ENCODE measurements at regions not wholly inside any gene's neighbourhood (a gene's known extent, or its start where the extent isn't known, plus 50 kb on each side); places are given as distances from the start of the nearest gene placed in this dataset.

DNA sequence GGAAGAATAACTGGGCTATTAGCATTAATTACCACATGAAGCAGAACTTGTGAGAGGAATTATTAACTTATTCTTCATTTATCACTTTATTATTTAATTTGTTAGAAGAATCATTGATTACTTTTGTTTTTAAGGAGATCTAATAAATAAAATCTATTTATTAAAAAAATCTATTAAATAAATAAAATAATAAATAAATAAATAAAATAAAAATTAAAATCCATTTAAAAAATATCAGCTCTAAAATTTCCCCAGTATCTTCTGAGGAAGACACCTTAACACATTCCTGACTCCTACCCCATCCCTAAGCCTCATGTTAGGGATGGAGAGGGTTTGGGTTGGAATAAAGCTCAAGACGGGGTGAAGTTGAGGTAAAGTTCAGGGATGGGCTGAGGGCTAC, 231.4 kb downstream of the CLIC5 start:
- Mint-ChIP-seq H3K4me3 (no peak overlapping the region), H3K9me3 (no peaks in the 10 kb centered on the region), H3K27ac (no peak overlapping the region), H3K36me3 (ENCODE audit: low read depth) (no peaks in the 10 kb centered on the region), H3K4me1 (no peaks in the 10 kb centered on the region), H3K27me3 (peaks cover 3% of the 10 kb centered on the region)
- ChIA-PET POLR2A (interaction anchor here (1.2 kb wide), 1 partner anchor 46 kb away, joined by 3 read pairs; no protein-coding TSS in a partner anchor), CTCF (no interaction called here)
- no peak for DNase-seq

- CTCF ChIA-PET = no interaction called here
- POLR2A ChIA-PET = interaction anchor here (1.2 kb wide), 1 partner anchor 46 kb away, joined by 3 read pairs; no protein-coding TSS in a partner anchor
- Mint-ChIP-seq H3K9me3 (no peaks in the 10 kb centered on the region), H3K4me1 (no peaks in the 10 kb centered on the region), H3K36me3 (ENCODE audit: low read depth) (no peaks in the 10 kb centered on the region), H3K4me3 (no peak overlapping the region), H3K27me3 (peaks cover 3% of the 10 kb centered on the region), H3K27ac (no peak overlapping the region)
- DNase-seq = no peak
Measured at GRCh38 chr6:45783716-45784115, 231.9 kb downstream of the CLIC5 start.

DNA sequence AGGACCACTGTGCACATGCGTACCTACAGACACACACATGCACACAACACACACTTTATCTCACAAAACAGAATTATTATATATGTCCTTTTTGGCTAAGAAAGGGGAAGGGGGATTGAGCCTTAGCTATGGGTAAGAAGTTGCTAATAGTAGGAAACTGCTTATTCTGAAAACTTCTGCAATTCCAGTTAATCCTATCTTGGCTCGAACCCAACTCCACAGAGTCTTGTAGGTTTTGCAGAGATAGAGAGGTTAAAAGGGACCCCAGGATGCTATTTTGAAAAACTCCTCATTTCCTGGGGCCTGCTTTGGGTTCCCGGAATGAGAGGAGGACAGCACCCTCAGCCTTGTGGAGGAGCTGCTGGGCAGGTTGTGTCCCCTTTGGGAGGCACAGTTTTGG, 233.8 kb downstream of the CLIC5 start:
- Mint-ChIP-seq H3K27me3 (peaks cover 3% of the 10 kb centered on the region), H3K9me3 (no peaks in the 10 kb centered on the region), H3K27ac (no peak overlapping the region), H3K4me1 (no peaks in the 10 kb centered on the region), H3K4me3 (no peak overlapping the region), H3K36me3 (ENCODE audit: low read depth) (no peaks in the 10 kb centered on the region)
- POLR2A ChIA-PET = no interaction called here
- CTCF ChIA-PET = no interaction called here
- DNase-seq = no peak

DNA sequence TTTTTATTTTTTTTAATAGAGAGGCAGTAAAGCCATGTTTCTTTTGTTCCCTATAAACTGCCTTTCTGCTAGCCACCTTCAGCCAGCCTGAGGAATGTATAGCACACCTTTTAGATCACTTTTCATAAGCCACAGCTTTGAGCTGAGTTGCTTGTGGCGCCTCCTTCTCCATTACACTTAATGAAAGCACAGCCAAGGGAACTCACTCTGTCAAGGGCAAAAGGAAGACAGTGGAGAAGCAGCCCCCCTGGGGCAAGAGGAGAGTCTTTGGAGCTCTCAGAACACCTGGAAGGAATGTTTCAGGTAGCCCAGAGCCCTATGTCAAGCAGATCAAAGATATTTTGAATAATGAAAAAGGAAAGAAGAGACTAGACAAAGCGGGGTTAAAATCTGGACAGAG, 235.1 kb downstream of the CLIC5 start:
- no peak overlapping the region for H3K27ac Mint-ChIP-seq
- H3K4me3 Mint-ChIP-seq = no peak overlapping the region
- H3K4me1 Mint-ChIP-seq = no peaks in the 10 kb centered on the region
- DNase-seq = no peak
- H3K27me3 Mint-ChIP-seq = peaks cover 3% of the 10 kb centered on the region
- CTCF ChIA-PET = no interaction called here
- no peaks in the 10 kb centered on the region for H3K36me3 Mint-ChIP-seq (ENCODE audit: low read depth)
- POLR2A ChIA-PET = no interaction called here
- H3K9me3 Mint-ChIP-seq = no peaks in the 10 kb centered on the region

- no peaks in the 10 kb centered on the region for H3K27me3 Mint-ChIP-seq
- no peak for DNase-seq
- CTCF ChIA-PET = no interaction called here
- no peaks in the 10 kb centered on the region for H3K36me3 Mint-ChIP-seq (ENCODE audit: low read depth)
- no peak overlapping the region for H3K27ac Mint-ChIP-seq
- H3K9me3 Mint-ChIP-seq = no peaks in the 10 kb centered on the region
- H3K4me1 Mint-ChIP-seq = no peaks in the 10 kb centered on the region
- POLR2A ChIA-PET = no interaction called here
- H3K4me3 Mint-ChIP-seq = no peak overlapping the region
Measured at GRCh38 chr6:45775026-45775697, 240.5 kb downstream of the CLIC5 start.

GRCh38 chr6:45773906-45774305, 241.8 kb downstream of the CLIC5 start:
- Mint-ChIP-seq H3K27ac (no peak overlapping the region), H3K27me3 (no peaks in the 10 kb centered on the region), H3K4me3 (no peak overlapping the region), H3K4me1 (no peaks in the 10 kb centered on the region), H3K36me3 (ENCODE audit: low read depth) (no peaks in the 10 kb centered on the region), H3K9me3 (no peaks in the 10 kb centered on the region)
- DNase-seq = no peak
- ChIA-PET CTCF (no interaction called here), POLR2A (no interaction called here)

GRCh38 chr6:45772886-45773495, 242.7 kb downstream of the CLIC5 start:
- no peak for DNase-seq

GRCh38 chr6:45772051-45772450, 243.6 kb downstream of the CLIC5 start:
- Mint-ChIP-seq H3K9me3 (no peaks in the 10 kb centered on the region), H3K36me3 (ENCODE audit: low read depth) (no peaks in the 10 kb centered on the region), H3K4me1 (no peaks in the 10 kb centered on the region), H3K27ac (no peak overlapping the region), H3K27me3 (no peaks in the 10 kb centered on the region), H3K4me3 (no peak overlapping the region)
- DNase-seq = no peak
- CTCF ChIA-PET = no interaction called here
- POLR2A ChIA-PET = no interaction called here

More at GRCh38 chr6:45772886-45773495, 242.7 kb downstream of the CLIC5 start:
- ChIA-PET CTCF (no interaction called here), POLR2A (no interaction called here)
- H3K36me3 Mint-ChIP-seq (ENCODE audit: low read depth) = no peaks in the 10 kb centered on the region
- no peaks in the 10 kb centered on the region for H3K4me1 Mint-ChIP-seq
- H3K27ac Mint-ChIP-seq = no peak overlapping the region
- no peaks in the 10 kb centered on the region for H3K27me3 Mint-ChIP-seq
- no peaks in the 10 kb centered on the region for H3K9me3 Mint-ChIP-seq
- no peak overlapping the region for H3K4me3 Mint-ChIP-seq

- no peak overlapping the region for H3K27ac Mint-ChIP-seq
- CTCF ChIA-PET = no interaction called here
- H3K9me3 Mint-ChIP-seq = peaks cover 15% of the 10 kb centered on the region
- H3K36me3 Mint-ChIP-seq (ENCODE audit: low read depth) = peaks cover 9% of the 10 kb centered on the region
- POLR2A ChIA-PET = no interaction called here
- no peak for DNase-seq
- H3K4me3 Mint-ChIP-seq = no peak overlapping the region
- H3K27me3 Mint-ChIP-seq = peaks cover 8% of the 10 kb centered on the region
- H3K4me1 Mint-ChIP-seq = peaks cover 7% of the 10 kb centered on the region
Measured at GRCh38 chr6:45763281-45763680, 252.4 kb downstream of the CLIC5 start.

DNA sequence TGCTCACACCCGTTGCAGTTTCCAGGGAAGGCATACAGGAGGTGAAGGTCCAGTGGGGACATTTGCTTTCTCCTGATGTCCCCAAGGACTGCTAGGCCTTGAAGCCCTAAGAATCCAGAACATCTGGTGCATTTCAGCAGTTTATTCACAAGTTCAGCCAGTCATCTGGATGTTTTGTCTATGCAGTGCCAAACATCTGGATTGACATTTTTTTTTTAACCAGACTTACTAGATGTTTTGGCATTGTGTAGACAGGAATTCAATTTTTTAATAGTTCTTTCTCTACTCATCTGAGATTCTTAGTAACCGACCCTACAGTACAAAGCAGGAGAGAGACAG, 256.2 kb downstream of the CLIC5 start:
- POLR2A ChIA-PET = no interaction called here
- Mint-ChIP-seq H3K27me3 (peaks cover 10% of the 10 kb centered on the region), H3K9me3 (peaks cover 13% of the 10 kb centered on the region), H3K4me3 (no peak overlapping the region), H3K27ac (no peak overlapping the region), H3K4me1 (peaks cover 7% of the 10 kb centered on the region), H3K36me3 (ENCODE audit: low read depth) (peaks cover 9% of the 10 kb centered on the region)
- CTCF ChIA-PET = interaction anchor here (1.4 kb wide), 1 partner anchor 163 kb away, joined by 3 read pairs; no protein-coding TSS in a partner anchor
- DNase-seq = no peak

DNA sequence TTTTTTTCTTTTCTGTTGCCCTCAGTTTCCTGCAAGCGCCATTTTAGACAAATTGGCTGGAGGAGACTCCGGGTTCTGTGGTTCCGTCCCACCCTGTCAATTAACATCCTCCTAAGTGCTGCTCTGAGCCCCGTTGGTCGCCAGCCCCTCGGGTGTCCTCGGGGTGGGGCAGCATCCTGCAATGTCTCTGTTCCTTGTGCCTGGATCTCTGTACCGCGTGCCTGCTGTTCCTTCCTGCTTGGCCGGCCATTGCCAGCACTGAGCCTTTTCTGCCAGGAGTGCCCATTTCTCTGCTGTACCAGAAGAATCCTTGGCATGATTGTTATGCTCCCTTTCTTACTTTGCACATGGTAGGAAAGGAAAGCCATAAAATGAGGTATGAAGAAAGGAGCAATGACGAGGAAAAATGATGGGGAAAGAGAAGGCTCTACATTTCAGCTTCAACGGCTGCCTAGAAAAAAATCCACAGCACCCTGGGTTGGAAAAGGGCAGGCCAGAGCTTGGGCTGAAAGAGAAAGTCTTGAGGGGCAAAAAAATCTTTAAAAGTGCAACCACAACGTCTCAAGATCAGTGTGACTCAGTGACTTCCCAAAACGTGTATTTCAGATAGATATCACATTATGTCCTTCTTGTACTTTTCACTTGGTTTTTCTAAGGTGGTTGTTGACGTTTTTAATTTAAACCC, 256.7 kb downstream of the CLIC5 start:
- no peak for DNase-seq
- Mint-ChIP-seq H3K36me3 (ENCODE audit: low read depth) (peaks cover 6% of the 10 kb centered on the region), H3K27ac (no peak overlapping the region), H3K4me3 (no peak overlapping the region), H3K9me3 (peaks cover 10% of the 10 kb centered on the region), H3K4me1 (peaks cover 7% of the 10 kb centered on the region), H3K27me3 (peaks cover 10% of the 10 kb centered on the region)
- POLR2A ChIA-PET = no interaction called here
- CTCF ChIA-PET = interaction anchor here (1.4 kb wide), 1 partner anchor 164 kb away, joined by 3 read pairs; no protein-coding TSS in a partner anchor

- no peak for DNase-seq
- Mint-ChIP-seq H3K4me1 (peaks cover 7% of the 10 kb centered on the region), H3K9me3 (no peaks in the 10 kb centered on the region), H3K27me3 (peaks cover 2% of the 10 kb centered on the region), H3K4me3 (no peak overlapping the region), H3K27ac (no peak overlapping the region), H3K36me3 (ENCODE audit: low read depth) (no peaks in the 10 kb centered on the region)
- ChIA-PET POLR2A (no interaction called here), CTCF (no interaction called here)
Measured at GRCh38 chr6:45757443-45758130, 258.1 kb downstream of the CLIC5 start.

DNA sequence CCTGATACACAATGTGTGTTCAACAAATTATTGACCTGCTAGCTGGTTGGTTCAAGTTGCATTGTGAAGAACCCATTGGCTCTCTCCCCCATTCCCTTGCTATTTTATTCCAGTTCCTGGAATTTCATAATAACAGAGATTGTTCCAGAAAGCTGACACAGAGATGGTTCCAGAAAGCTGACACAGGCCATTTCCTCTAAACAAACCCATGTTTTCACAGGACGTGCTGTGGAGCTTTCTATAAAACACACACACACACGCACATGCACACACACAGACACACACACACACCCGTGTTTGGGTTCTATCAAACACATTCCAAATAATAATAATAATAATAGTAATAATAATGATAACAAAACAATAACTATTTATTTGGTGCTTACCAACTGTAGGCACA, 259.1 kb downstream of the CLIC5 start:
- H3K4me3 Mint-ChIP-seq = no peak overlapping the region
- no peak for DNase-seq
- peaks cover 7% of the 10 kb centered on the region for H3K4me1 Mint-ChIP-seq
- ChIA-PET POLR2A (no interaction called here), CTCF (no interaction called here)
- H3K27ac Mint-ChIP-seq = no peak overlapping the region
- H3K9me3 Mint-ChIP-seq = no peaks in the 10 kb centered on the region
- H3K36me3 Mint-ChIP-seq (ENCODE audit: low read depth) = no peaks in the 10 kb centered on the region
- peaks cover 3% of the 10 kb centered on the region for H3K27me3 Mint-ChIP-seq
